NCI-H2171 (cell line): ENCODE measurements at regions not wholly inside any gene's neighbourhood (a gene's known extent, or its start where the extent isn't known, plus 50 kb on each side); places are given as distances from the start of the nearest gene placed in this dataset.

Experiments used
- DNase-seq: peaks from one replicate; lab custom pipeline; 2025; lab: John Stamatoyannopoulos, UW

- DNase-seq: no peak
Observed at GRCh38 chr21:15370462-15370975, 305.7 kb upstream of the NRIP1 start.

GRCh38 chr21:15373941-15374340, 309.1 kb upstream of the NRIP1 start:
- DNase-seq: no peak

- DNase-seq: no peak
Observed at GRCh38 chr21:15379776-15380175, 315.0 kb upstream of the NRIP1 start.

GRCh38 chr21:15383588-15383987, 318.8 kb upstream of the NRIP1 start:
- DNase-seq: no peak

- DNase-seq: no peak
Observed at GRCh38 chr21:15390049-15390448, 325.2 kb upstream of the NRIP1 start.

- no peak for DNase-seq
Observed at GRCh38 chr21:15397258-15397657, 332.5 kb upstream of the NRIP1 start.

GRCh38 chr21:15400905-15401304, 328.9 kb upstream of the USP25 start:
- no peak for DNase-seq

- DNase-seq: no peak
Observed at GRCh38 chr21:15401331-15401730, 328.5 kb upstream of the USP25 start.

GRCh38 chr21:15405214-15405613, 324.6 kb upstream of the USP25 start:
- DNase-seq: no peak

GRCh38 chr21:15406791-15407190, 323.0 kb upstream of the USP25 start:
- no peak for DNase-seq

GRCh38 chr21:15407585-15407984, 322.2 kb upstream of the USP25 start:
- DNase-seq: no peak

- no peak for DNase-seq
Observed at GRCh38 chr21:15408089-15408488, 321.7 kb upstream of the USP25 start.

- no peak for DNase-seq
Observed at GRCh38 chr21:15409031-15409430, 320.8 kb upstream of the USP25 start.

GRCh38 chr21:15410853-15411252, 318.9 kb upstream of the USP25 start:
- no peak for DNase-seq

- DNase-seq: no peak
Observed at GRCh38 chr21:15414057-15414456, 315.7 kb upstream of the USP25 start.

GRCh38 chr21:15415541-15416261, 314.1 kb upstream of the USP25 start:
- no peak for DNase-seq

GRCh38 chr21:15421441-15421881, 308.3 kb upstream of the USP25 start:
- no peak for DNase-seq

- DNase-seq: no peak
Observed at GRCh38 chr21:15421947-15422346, 307.8 kb upstream of the USP25 start.

- DNase-seq: no peak
Observed at GRCh38 chr21:15422783-15423182, 307.0 kb upstream of the USP25 start.

- DNase-seq: no peak
Observed at GRCh38 chr21:15423676-15424445, 305.9 kb upstream of the USP25 start.

- no peak for DNase-seq
Observed at GRCh38 chr21:15425049-15425448, 304.7 kb upstream of the USP25 start.

- DNase-seq: no peak
Observed at GRCh38 chr21:15430023-15430422, 299.8 kb upstream of the USP25 start.

- DNase-seq: no peak
Observed at GRCh38 chr21:15430577-15430976, 299.2 kb upstream of the USP25 start.
